K562 (cell line): ENCODE measurements at regions not wholly inside any gene's neighbourhood (a gene's known extent, or its start where the extent isn't known, plus 50 kb on each side); places are given as distances from the start of the nearest gene placed in this dataset.

Experiments used
- ATAC-seq: fragments of 200-7000 bp; cut with Tn5 transposase; 3 replicates; pipeline ENCODE4 v1.9.1; 2020; ENCODE audit warnings: moderate library complexity
- BruUV-seq: library from RNA; stranded (reverse); fragments of 400-500 nt; replicated peaks from 2 replicates; lab custom pipeline; 2021; lab: Mats Ljungman, UMichigan
- CTCF ChIA-PET: fragments of 300-600 bp; formaldehyde crosslinking; extraction: SDS; loops from one replicate; lab custom pipeline; 2021; ENCODE audit warnings: low intra/inter-chr PET ratio; lab: Yijun Ruan, JAX
- POLR2A ChIA-PET: fragments of 300-600, 350-650 bp; sonication (Branson Sonifier 250); formaldehyde crosslinking; extraction: SDS; loops from one replicate; lab custom pipeline; 2021; ENCODE audit warnings: antibody characterized with exemption, inconsistent platforms; lab: Yijun Ruan, JAX
- DNase-seq, 4 experiments: peaks; one replicate each; pipeline versions ENCODE4 v3.0.0 to v3.0.0-alpha.2; 2011 to 2018; ENCODE audit warnings: low spot score in 3 of 4, mixed read lengths in 3 of 4; ENCODE audit errors: extremely low read depth in 1 of 4
- FAIRE-seq: peaks from 2 replicates; lab custom pipeline; 2011; peaks lifted over from hg19 to GRCh38; lab: Jason Lieb, UNC
- H2AFZ ChIP-seq: 2 replicates; pipeline ENCODE4 v1.6.0; 2011; ENCODE audit warnings: low read depth, low read length, control low read depth, inconsistent platforms
- H3K27ac ChIP-seq: fragments of 200-600 bp; 3 replicates; pipeline ENCODE4 v1.8.0; 2011; ENCODE audit warnings: low read depth, mild to moderate bottlenecking, control low read depth, inconsistent platforms, low read length, moderate library complexity, mixed read lengths; ENCODE audit errors: extremely low read depth
- H3K27me3 ChIP-seq, 2 experiments: fragments of 300-600 bp in 1 of 2; 2 replicates in 1 of 2; 3 replicates in 1 of 2; pipeline versions ENCODE4 v1.6.0 to v1.8.0; 2011; ENCODE audit warnings: inconsistent platforms in 2 of 2, low read length in 2 of 2, mild to moderate bottlenecking in 1 of 2, mixed read lengths in 1 of 2, moderate library complexity in 1 of 2; ENCODE audit not compliant: control insufficient read depth in 2 of 2, insufficient read depth in 2 of 2
- H3K36me3 ChIP-seq: fragments of 300-600 bp; 3 replicates; pipeline ENCODE4 v1.8.0; 2011; ENCODE audit warnings: mild to moderate bottlenecking, low read length, inconsistent platforms; ENCODE audit not compliant: control insufficient read depth, insufficient read depth
- H3K4me1 ChIP-seq, 2 experiments: fragments of 200-600 bp in 1 of 2; replicated peaks in 1 of 2; 2 replicates in 1 of 2; 3 replicates in 1 of 2; pipeline versions ENCODE4 v1.5.1 to v1.8.0; 2011; ENCODE audit warnings: inconsistent platforms in 2 of 2, low read length in 2 of 2, mild to moderate bottlenecking in 1 of 2, mixed read lengths in 1 of 2, moderate library complexity in 1 of 2; ENCODE audit not compliant: control insufficient read depth in 2 of 2, insufficient read depth in 2 of 2
- H3K4me2 ChIP-seq: 2 replicates; pipeline ENCODE4 v1.6.1; 2011; ENCODE audit warnings: low read length, control low read depth, inconsistent platforms, mixed read lengths; ENCODE audit not compliant: insufficient read depth
- H3K4me3 ChIP-seq: fragments of 200-600 bp; sonication (generic), shearing (Covaris generic); 2 replicates; pipeline ENCODE4 v1.5.1; 2016; ENCODE audit warnings: control low read depth, inconsistent platforms
- H3K79me2 ChIP-seq: fragments of 200-600 bp; 3 replicates; pipeline ENCODE4 v1.8.0; 2011; ENCODE audit warnings: low read length, inconsistent platforms; ENCODE audit not compliant: control insufficient read depth, insufficient read depth
- H3K9ac ChIP-seq, 2 experiments: 2 replicates each; pipeline versions ENCODE4 v1.6.0 to v1.6.1; 2011; ENCODE audit warnings: low read depth in 2 of 2, low read length in 2 of 2, control low read depth in 1 of 2, inconsistent platforms in 1 of 2, mild to moderate bottlenecking in 1 of 2, mixed read lengths in 1 of 2; ENCODE audit not compliant: insufficient read depth in 1 of 2
- H3K9me1 ChIP-seq: one replicate; pipeline ENCODE4 v1.6.0; 2011; ENCODE audit warnings: inconsistent platforms, mild to moderate bottlenecking, low read length, moderate library complexity; ENCODE audit not compliant: control insufficient read depth, insufficient read depth
- H3K9me3 ChIP-seq: replicated peaks from 2 replicates; pipeline ENCODE4 v1.5.1; 2011; ENCODE audit warnings: low read depth, low read length, inconsistent platforms; ENCODE audit not compliant: control insufficient read depth, insufficient read depth
- H4K20me1 ChIP-seq: replicated peaks from 2 replicates; pipeline ENCODE4 v1.6.1; 2011; ENCODE audit warnings: low read length, inconsistent platforms, mixed read lengths; ENCODE audit not compliant: control insufficient read depth, insufficient read depth
- ASH1L ChIP-seq: fragments of 450-650 bp; IDR thresholded peaks from 2 replicates; pipeline ENCODE4 v1.6.1; 2018; ENCODE audit warnings: borderline replicate concordance, mild to moderate bottlenecking, low read depth; ENCODE audit not compliant: partially characterized antibody
- EP300 ChIP-seq: IDR thresholded peaks from 2 replicates; pipeline ENCODE4 v1.6.1; 2012; ENCODE audit warnings: low read length, improper control_type of control experiment
- MXD1 ChIP-seq: fragments of 250-450 bp; sonication (Bioruptor Pico); IDR thresholded peaks from 2 replicates; pipeline ENCODE4 v1.8.0; 2021; ENCODE audit warnings: borderline replicate concordance, mild to moderate bottlenecking, moderate library complexity; ENCODE audit not compliant: poor library complexity, severe bottlenecking
- PCBP1 ChIP-seq: fragments of 200-400 bp; formaldehyde crosslinking; IDR thresholded peaks from 2 replicates; pipeline ENCODE4 v1.6.1; 2018; ENCODE audit warnings: mild to moderate bottlenecking, low read depth, low read length; ENCODE audit not compliant: poor library complexity, severe bottlenecking
- THAP7 ChIP-seq: fragments of 250-450 bp; sonication (Bioruptor Pico); IDR thresholded peaks from 2 replicates; pipeline ENCODE4 v1.5.0; 2021
- ZBTB33 ChIP-seq: sonication (generic); formaldehyde crosslinking; IDR thresholded peaks from 2 replicates; pipeline ENCODE4 v1.8.1; 2023; ENCODE audit warnings: mild to moderate bottlenecking, missing genetic modification reagents
- WGBS: fragments of 100-300 bp; shearing (Covaris generic); methylation state at CpG from one replicate; pipeline ENCODE4 v1.1.6; 2016; ENCODE audit warnings: low coverage, mixed read lengths; ENCODE audit not compliant: insufficient coverage; ENCODE audit errors: missing lambda C conversion rate; 5-methylcytosine and 5-hydroxymethylcytosine counted together
- in situ Hi-C: fragments of 300-500 bp; cut with MboI; formaldehyde crosslinking; loops from 4 replicates; pipeline ENCODE4 v1.15.0; 2018; ENCODE audit warnings: inconsistent platforms, mixed read lengths
- intact Hi-C: fragments of 100-400 bp; cut with micrococcal nuclease; formaldehyde crosslinking; loops from 2 replicates; pipeline ENCODE4 v1.14.2; 2022
- TF ChIP-seq, protein P1 (sequence below): fragments of 450-650 bp; IDR thresholded peaks from 2 replicates; pipeline ENCODE4 v1.6.1; 2016; ENCODE audit warnings: antibody characterized with exemption
- TF ChIP-seq, protein P2 (sequence below): fragments of 450-650 bp; formaldehyde crosslinking; IDR thresholded peaks from 2 replicates; pipeline ENCODE4 v1.4.0; 2022; ENCODE audit warnings: missing genetic modification characterization

DNA sequence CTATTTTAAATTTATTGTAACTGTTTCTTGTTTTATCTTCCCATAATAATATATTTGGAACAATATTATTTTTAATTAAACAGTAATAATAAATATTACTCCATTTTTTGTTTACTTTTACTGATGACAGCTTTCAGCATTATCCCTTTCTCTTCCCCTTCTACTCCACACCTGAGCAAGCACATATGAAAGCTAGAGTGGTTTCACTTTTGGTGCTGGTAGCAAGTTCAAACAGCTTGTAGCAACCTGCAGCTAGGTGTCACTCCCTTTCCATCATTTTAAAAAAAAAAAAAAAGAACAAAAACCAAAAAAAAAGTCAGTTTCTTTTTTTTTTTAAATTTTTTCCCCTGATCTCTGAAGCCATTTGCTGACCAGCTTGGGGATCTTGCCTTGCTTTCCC lies 801.8 kb downstream of the CCDC85A start:
- FAIRE-seq (no peak), ATAC-seq (no peak), DNase-seq (no peak)
- in situ Hi-C loops (no loop called here), intact Hi-C loops (no loop called here)
- Histone ChIP-seq H2AFZ (no peak overlapping the region), H3K9me1 (no peaks in the 10 kb centered on the region), H3K27me3 (no peaks in the 10 kb centered on the region), H4K20me1 (no peaks in the 10 kb centered on the region), H3K9me3 (no peaks in the 10 kb centered on the region; the same call in 1 of the 2 replicates), H3K4me2 (no peak overlapping the region), H3K9ac (no peak overlapping the region), H3K36me3 (no peaks in the 10 kb centered on the region), H3K4me3 (no peak overlapping the region), H3K4me1 (no peaks in the 10 kb centered on the region), H3K27ac (no peak overlapping the region), H3K79me2 (no peaks in the 10 kb centered on the region)
- no TSS peak for BruUV-seq
- CTCF ChIA-PET, result interaction anchor here (0.7 kb wide), 1 partner anchor 60 kb away, joined by 3 read pairs; no protein-coding TSS in a partner anchor
- no peak for TF ChIP-seq MXD1 (CRISPR knock-in tag)
- POLR2A ChIA-PET, result no interaction called here

DNA sequence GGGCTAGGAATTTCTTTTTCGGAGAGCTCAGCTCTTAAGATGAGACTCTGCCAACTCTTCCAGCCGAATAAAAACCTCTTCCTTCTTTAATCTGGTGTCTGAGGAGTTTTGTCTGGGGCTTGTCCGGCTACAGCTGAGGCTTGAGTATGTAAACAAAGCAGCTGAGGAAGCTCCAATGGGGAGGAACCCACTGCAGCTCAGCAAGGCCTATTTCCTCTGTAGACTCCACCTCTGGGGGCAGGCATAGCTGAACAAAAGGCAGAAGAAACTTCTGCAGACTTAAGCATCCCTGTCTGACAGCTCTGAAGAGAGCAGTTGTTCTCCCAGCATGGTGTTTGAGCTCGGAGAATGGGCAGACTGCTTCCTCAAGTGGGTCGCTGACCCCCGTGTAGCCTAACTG lies 838.7 kb downstream of the CCDC85A start:
- FAIRE-seq (no peak), ATAC-seq (no peak), DNase-seq (no peak)
- Histone ChIP-seq H3K9me1 (no peaks in the 10 kb centered on the region), H3K9me3 (no peaks in the 10 kb centered on the region), H2AFZ (no peak overlapping the region), H4K20me1 (no peaks in the 10 kb centered on the region), H3K4me1 (no peaks in the 10 kb centered on the region), H3K4me2 (no peak overlapping the region), H3K36me3 (no peaks in the 10 kb centered on the region), H3K4me3 (no peak overlapping the region), H3K79me2 (no peaks in the 10 kb centered on the region), H3K27me3 (no peaks in the 10 kb centered on the region), H3K27ac (no peak overlapping the region), H3K9ac (no peak overlapping the region)
- ChIA-PET POLR2A (no interaction called here), CTCF (no interaction called here)
- no TSS peak for BruUV-seq
- intact Hi-C loops, result no loop called here
- WGBS, result 0% methylated on average over 6 of the region's 6 CpGs
- in situ Hi-C loops, result no loop called here
- no peak for TF ChIP-seq EP300
- TF ChIP-seq, protein P1, sequence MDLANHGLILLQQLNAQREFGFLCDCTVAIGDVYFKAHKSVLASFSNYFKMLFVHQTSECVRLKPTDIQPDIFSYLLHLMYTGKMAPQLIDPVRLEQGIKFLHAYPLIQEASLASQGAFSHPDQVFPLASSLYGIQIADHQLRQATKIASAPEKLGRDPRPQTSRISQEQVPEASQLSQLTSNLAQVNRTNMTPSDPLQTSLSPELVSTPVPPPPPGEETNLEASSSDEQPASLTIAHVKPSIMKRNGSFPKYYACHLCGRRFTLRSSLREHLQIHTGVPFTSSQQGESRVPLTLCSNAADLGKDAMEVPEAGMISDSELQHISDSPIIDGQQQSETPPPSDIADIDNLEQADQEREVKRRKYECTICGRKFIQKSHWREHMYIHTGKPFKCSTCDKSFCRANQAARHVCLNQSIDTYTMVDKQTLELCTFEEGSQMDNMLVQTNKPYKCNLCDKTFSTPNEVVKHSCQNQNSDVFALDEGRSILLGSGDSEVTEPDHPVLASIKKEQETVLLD, result no peak
- TF ChIP-seq ZBTB33 (CRISPR knock-in tag), result no peak
- TF ChIP-seq, protein P2, sequence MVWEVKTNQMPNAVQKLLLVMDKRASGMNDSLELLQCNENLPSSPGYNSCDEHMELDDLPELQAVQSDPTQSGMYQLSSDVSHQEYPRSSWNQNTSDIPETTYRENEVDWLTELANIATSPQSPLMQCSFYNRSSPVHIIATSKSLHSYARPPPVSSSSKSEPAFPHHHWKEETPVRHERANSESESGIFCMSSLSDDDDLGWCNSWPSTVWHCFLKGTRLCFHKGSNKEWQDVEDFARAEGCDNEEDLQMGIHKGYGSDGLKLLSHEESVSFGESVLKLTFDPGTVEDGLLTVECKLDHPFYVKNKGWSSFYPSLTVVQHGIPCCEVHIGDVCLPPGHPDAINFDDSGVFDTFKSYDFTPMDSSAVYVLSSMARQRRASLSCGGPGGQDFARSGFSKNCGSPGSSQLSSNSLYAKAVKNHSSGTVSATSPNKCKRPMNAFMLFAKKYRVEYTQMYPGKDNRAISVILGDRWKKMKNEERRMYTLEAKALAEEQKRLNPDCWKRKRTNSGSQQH (CRISPR knock-in tag), result no peak
- TF ChIP-seq THAP7 (CRISPR knock-in tag), result no peak
- no peak for TF ChIP-seq PCBP1
- TF ChIP-seq ASH1L, result no peak
